SK-N-SH (cell line): ENCODE measurements at regions not wholly inside any gene's neighbourhood (a gene's known extent, or its start where the extent isn't known, plus 50 kb on each side); places are given as distances from the start of the nearest gene placed in this dataset.

Source experiments
- CHD2 ChIP-seq: fragments of 150-350 bp; IDR thresholded peaks from 2 replicates; pipeline ENCODE4 v1.6.1; 2018; ENCODE audit warnings: low read length; ENCODE audit not compliant: partially characterized antibody
- CTCF ChIP-seq: fragments of 200-600 bp; sonication (generic); IDR thresholded peaks from 2 replicates; pipeline ENCODE4 v1.6.1; 2017; ENCODE audit warnings: antibody characterized with exemption, mild to moderate bottlenecking, moderate library complexity
- EP300 ChIP-seq, 2 experiments: IDR thresholded peaks; 2 replicates each; pipeline versions ENCODE4 v1.4.0 to v1.6.1; 2012; ENCODE audit warnings: borderline replicate concordance in 1 of 2, low read depth in 1 of 2, low read length in 1 of 2
- FOXM1 ChIP-seq: IDR thresholded peaks from 2 replicates; pipeline ENCODE4 v1.4.0; 2012; ENCODE audit warnings: low read depth, mild to moderate bottlenecking
- MAX ChIP-seq: IDR thresholded peaks from 2 replicates; pipeline ENCODE4 v1.4.0; 2012; ENCODE audit warnings: low read depth
- NFIC ChIP-seq: IDR thresholded peaks from 2 replicates; pipeline ENCODE4 v1.4.0; 2012; ENCODE audit warnings: borderline replicate concordance
- POLR2AphosphoS5 ChIP-seq: IDR thresholded peaks from 2 replicates; pipeline ENCODE4 v1.6.1; 2012; ENCODE audit warnings: low read depth, low read length
- SMC3 ChIP-seq: IDR thresholded peaks from 2 replicates; pipeline ENCODE4 v1.6.1; 2012; ENCODE audit warnings: low read depth, low read length, improper control_type of control experiment
- TAF1 ChIP-seq: IDR thresholded peaks from 2 replicates; pipeline ENCODE4 v1.6.1; 2012; ENCODE audit warnings: low read depth, mild to moderate bottlenecking, low read length, moderate library complexity, borderline replicate concordance
- TEAD4 ChIP-seq: IDR thresholded peaks from 2 replicates; pipeline ENCODE4 v1.4.0; 2012; ENCODE audit warnings: mild to moderate bottlenecking, borderline replicate concordance; ENCODE audit not compliant: insufficient read depth
- USF2 ChIP-seq: fragments of 150-350 bp; IDR thresholded peaks from 2 replicates; pipeline ENCODE4 v1.6.1; 2017; ENCODE audit warnings: antibody characterized with exemption, low read length, low read depth, borderline replicate concordance
- YY1 ChIP-seq: IDR thresholded peaks from 2 replicates; pipeline ENCODE4 v1.4.0; 2012; ENCODE audit warnings: low read depth, mild to moderate bottlenecking

- no peak for TF ChIP-seq CTCF
- no peak for TF ChIP-seq NFIC
- TF ChIP-seq TEAD4 = no peak
- TF ChIP-seq EP300 (IDR thresholded peaks at IDR 0.05; ENCODE audit: borderline replicate concordance in 1 of 2, low read depth in 1 of 2, low read length in 1 of 2) = no peak
- TF ChIP-seq MAX = no peak
- TF ChIP-seq CHD2 = no peak
- TF ChIP-seq SMC3 = no peak
- no peak for TF ChIP-seq USF2
- TF ChIP-seq TAF1 = no peak
- no peak for TF ChIP-seq POLR2AphosphoS5
- no peak for TF ChIP-seq YY1
- no peak for TF ChIP-seq FOXM1
Measured at GRCh38 chr12:128078301-128078971, 188.5 kb upstream of the TMEM132C start.
